ENCODE measurements at regions not wholly inside any gene's neighbourhood (a gene's known extent, or its start where the extent isn't known, plus 50 kb on each side); places are given as distances from the start of the nearest gene placed in this dataset.

DNA sequence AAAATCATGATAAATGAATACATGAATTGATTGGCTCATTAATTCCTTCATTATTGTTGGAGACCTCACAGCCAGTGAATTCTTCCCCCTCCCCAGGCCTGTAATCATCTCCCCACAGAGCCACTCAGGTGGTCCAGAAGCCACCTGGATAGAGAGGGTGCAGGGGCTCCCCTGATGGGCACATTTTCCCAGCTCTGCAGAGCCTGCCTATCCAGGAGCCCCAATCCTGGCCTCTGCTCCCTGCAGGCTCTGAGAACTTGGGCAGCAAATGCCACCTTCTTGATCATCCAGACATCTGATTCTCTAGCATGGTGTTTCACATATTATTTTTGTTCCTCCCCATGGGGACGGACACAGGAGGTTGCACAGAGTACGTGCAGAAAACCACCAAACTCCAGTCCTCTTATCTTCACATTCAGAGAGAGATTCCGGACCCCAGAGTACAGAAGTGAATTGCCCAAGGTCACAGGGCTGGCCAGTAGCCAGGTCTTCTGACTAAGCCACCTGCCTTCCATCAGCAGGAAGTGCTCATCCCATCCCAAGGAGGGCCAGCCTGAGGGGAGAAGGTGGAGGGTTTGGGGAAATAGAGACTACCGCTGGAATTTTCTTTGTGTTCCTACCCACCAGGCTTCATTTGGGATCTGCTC is 348.0 kb downstream of the BUD13 start:
- Histone ChIP-seq H3K79me2 (ENCODE audit: insufficient read depth) (no peaks in the 10 kb centered on the region), H3K27ac (ENCODE audit: low read depth in 2 of 2, low read length in 1 of 2) (peak overlapping the region in 1 of 2 experiments; percentile 100; a peak in 2 of 4 replicates), H3K4me3 (ENCODE audit: low read depth in 2 of 2, low read length in 1 of 2) (no peak overlapping the region), H3K4me1 (ENCODE audit: control insufficient read depth in 1 of 2, insufficient read depth in 2 of 2, low read depth in 1 of 2, low read length in 1 of 2) (peaks cover 5 to 85% of the 10 kb centered on the region in 2 experiments; a peak in 3 of 4 replicates), H3K9me2 (no peaks in the 10 kb centered on the region), H2AFZ (ENCODE audit: low read depth) (no peak overlapping the region), H3K4me2 (no peak overlapping the region), H4K20me1 (ENCODE audit: insufficient read depth) (no peaks in the 10 kb centered on the region), H3K36me3 (replicated peaks in 1 of 2; ENCODE audit: control insufficient read depth in 1 of 2, insufficient read depth in 2 of 2, low read length in 1 of 2) (no peaks in the 10 kb centered on the region), H3K9ac (no peak overlapping the region), H3K27me3 (ENCODE audit: insufficient read depth) (no peaks in the 10 kb centered on the region), H3K9me3 (no peaks in the 10 kb centered on the region), H3F3A (replicated peaks; ENCODE audit: insufficient read depth) (no peaks in the 10 kb centered on the region)
- DNase-seq: peak; percentile 30
- ChIA-PET POLR2A (interaction anchor here (1.4 to 11.4 kb wide), 3 partner anchors 39 to 112 kb away, joined by 7 to 237 read pairs (median 30); no protein-coding TSS in a partner anchor), CTCF (interaction anchor here (4.0 to 10.9 kb wide), 2 partner anchors 75 to 217 kb away, joined by 22 to 109 read pairs; no protein-coding TSS in a partner anchor)
- 38% methylated on average over 4 of the region's 4 CpGs for WGBS (ENCODE audit: low lambda C conversion rate)
- TF ChIP-seq GATA2 (CRISPR knock-in tag; IDR thresholded peaks at IDR 0.05) (peak; percentile 63), TCF12 (IDR thresholded peaks at IDR 0.05) (no peak), EP300 (IDR thresholded peaks at IDR 0.05; ENCODE audit: borderline replicate concordance in 1 of 2, low read depth in 1 of 2, low read length in 1 of 2) (peak in 1 of 2 experiments; percentile 73; a peak in 2 of 4 replicates), TEAD4 (IDR thresholded peaks at IDR 0.05; ENCODE audit: borderline replicate concordance, insufficient read depth) (no peak), RCOR1 (IDR thresholded peaks at IDR 0.05; ENCODE audit: low read length) (peak; percentile 51; the same call in 1 of the 2 replicates), RXRA (IDR thresholded peaks at IDR 0.05; ENCODE audit: borderline replicate concordance, low read depth) (no peak), FOXJ3 (CRISPR knock-in tag; IDR thresholded peaks at IDR 0.05) (peak; percentile 71; the same call in 1 of the 2 replicates), RAD21 (IDR thresholded peaks at IDR 0.05; ENCODE audit: low read length) (peak; percentile 13; the same call in 1 of the 2 replicates), NFIC (IDR thresholded peaks at IDR 0.05; ENCODE audit: borderline replicate concordance) (no peak), EZH2phosphoT487 (IDR thresholded peaks at IDR 0.05; ENCODE audit: borderline replicate concordance, low read depth) (no peak), JUND (IDR thresholded peaks at IDR 0.05) (no peak)
- TF ChIP-seq, protein P1, sequence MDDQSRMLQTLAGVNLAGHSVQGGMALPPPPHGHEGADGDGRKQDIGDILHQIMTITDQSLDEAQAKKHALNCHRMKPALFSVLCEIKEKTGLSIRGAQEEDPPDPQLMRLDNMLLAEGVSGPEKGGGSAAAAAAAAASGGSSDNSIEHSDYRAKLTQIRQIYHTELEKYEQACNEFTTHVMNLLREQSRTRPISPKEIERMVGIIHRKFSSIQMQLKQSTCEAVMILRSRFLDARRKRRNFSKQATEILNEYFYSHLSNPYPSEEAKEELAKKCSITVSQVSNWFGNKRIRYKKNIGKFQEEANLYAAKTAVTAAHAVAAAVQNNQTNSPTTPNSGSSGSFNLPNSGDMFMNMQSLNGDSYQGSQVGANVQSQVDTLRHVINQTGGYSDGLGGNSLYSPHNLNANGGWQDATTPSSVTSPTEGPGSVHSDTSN (IDR thresholded peaks at IDR 0.05): no peak
- TF ChIP-seq, protein P2, sequence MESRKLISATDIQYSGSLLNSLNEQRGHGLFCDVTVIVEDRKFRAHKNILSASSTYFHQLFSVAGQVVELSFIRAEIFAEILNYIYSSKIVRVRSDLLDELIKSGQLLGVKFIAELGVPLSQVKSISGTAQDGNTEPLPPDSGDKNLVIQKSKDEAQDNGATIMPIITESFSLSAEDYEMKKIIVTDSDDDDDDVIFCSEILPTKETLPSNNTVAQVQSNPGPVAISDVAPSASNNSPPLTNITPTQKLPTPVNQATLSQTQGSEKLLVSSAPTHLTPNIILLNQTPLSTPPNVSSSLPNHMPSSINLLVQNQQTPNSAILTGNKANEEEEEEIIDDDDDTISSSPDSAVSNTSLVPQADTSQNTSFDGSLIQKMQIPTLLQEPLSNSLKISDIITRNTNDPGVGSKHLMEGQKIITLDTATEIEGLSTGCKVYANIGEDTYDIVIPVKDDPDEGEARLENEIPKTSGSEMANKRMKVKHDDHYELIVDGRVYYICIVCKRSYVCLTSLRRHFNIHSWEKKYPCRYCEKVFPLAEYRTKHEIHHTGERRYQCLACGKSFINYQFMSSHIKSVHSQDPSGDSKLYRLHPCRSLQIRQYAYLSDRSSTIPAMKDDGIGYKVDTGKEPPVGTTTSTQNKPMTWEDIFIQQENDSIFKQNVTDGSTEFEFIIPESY (IDR thresholded peaks at IDR 0.05; ENCODE audit: borderline replicate concordance, low read depth): no peak
- TF ChIP-seq, protein P3, sequence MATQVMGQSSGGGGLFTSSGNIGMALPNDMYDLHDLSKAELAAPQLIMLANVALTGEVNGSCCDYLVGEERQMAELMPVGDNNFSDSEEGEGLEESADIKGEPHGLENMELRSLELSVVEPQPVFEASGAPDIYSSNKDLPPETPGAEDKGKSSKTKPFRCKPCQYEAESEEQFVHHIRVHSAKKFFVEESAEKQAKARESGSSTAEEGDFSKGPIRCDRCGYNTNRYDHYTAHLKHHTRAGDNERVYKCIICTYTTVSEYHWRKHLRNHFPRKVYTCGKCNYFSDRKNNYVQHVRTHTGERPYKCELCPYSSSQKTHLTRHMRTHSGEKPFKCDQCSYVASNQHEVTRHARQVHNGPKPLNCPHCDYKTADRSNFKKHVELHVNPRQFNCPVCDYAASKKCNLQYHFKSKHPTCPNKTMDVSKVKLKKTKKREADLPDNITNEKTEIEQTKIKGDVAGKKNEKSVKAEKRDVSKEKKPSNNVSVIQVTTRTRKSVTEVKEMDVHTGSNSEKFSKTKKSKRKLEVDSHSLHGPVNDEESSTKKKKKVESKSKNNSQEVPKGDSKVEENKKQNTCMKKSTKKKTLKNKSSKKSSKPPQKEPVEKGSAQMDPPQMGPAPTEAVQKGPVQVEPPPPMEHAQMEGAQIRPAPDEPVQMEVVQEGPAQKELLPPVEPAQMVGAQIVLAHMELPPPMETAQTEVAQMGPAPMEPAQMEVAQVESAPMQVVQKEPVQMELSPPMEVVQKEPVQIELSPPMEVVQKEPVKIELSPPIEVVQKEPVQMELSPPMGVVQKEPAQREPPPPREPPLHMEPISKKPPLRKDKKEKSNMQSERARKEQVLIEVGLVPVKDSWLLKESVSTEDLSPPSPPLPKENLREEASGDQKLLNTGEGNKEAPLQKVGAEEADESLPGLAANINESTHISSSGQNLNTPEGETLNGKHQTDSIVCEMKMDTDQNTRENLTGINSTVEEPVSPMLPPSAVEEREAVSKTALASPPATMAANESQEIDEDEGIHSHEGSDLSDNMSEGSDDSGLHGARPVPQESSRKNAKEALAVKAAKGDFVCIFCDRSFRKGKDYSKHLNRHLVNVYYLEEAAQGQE (IDR thresholded peaks at IDR 0.05; ENCODE audit: low read depth, low read length): no peak
- TF ChIP-seq, protein P4, sequence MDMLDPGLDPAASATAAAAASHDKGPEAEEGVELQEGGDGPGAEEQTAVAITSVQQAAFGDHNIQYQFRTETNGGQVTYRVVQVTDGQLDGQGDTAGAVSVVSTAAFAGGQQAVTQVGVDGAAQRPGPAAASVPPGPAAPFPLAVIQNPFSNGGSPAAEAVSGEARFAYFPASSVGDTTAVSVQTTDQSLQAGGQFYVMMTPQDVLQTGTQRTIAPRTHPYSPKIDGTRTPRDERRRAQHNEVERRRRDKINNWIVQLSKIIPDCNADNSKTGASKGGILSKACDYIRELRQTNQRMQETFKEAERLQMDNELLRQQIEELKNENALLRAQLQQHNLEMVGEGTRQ (IDR thresholded peaks at IDR 0.05; ENCODE audit: borderline replicate concordance, low read depth, low read length): no peak

Measured in SK-N-SH (cell line).